ENCODE measurements at regions not wholly inside any gene's neighbourhood (a gene's known extent, or its start where the extent isn't known, plus 50 kb on each side); places are given as distances from the start of the nearest gene placed in this dataset.

DNA sequence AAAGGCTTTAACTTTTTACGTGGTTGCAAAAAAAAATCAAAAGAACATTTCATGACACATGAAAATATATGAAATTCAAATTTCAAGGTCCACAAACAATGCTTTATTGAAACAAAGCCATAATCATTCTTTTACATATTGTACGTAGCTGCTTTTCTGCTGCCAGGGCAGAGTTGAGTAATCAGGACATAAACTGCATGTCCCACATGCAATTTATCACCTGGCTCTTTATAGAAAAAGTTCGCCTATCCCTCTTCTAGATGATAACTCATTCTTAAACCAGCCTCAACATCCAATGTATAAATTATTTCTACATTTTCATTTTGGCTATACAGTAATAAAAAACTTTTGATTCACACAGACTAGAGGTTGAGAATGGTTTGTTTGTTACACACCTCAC, 154.9 kb downstream of the AXIN2 start:
- no peak for DNase-seq (ENCODE audit: low spot score)

DNA sequence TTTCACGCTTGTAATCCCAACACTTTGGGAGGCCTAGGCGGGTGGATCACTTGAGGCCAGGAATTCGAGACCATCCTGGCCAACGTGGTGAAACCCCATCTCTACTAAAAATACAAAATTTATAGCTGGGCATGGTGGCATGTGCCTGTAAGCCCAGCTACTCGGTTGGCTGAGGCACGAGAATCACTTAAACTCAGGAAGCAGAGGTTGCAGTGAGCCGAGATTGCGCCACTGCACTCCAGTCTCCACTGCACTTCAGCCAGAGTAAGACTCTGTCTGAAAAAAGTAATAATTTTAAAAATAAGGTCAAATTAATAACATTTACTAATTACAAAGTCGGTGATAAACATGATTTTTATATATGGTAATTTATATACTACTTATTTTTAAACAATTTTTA, 155.9 kb downstream of the AXIN2 start:
- DNase-seq (ENCODE audit: low spot score) = no peak

DNA sequence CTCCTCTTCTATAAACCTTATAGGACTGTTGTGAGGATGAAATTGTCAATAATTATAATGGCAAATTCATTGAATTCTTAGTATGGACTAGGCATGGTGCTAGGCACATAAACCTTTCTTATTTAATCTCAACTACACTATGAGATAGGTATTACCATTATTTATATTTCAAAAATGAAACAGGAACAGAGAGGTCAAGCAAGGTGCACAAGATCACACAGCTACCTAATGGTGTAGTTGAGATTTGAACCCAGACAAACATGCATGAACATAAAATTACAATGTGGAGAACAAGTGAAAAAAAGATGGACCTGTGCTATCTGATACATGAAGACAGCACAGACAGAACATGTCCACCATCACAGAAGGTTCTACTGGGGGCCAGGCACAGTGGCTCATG, 156.7 kb downstream of the AXIN2 start:
- DNase-seq (ENCODE audit: low spot score) = no peak

DNA sequence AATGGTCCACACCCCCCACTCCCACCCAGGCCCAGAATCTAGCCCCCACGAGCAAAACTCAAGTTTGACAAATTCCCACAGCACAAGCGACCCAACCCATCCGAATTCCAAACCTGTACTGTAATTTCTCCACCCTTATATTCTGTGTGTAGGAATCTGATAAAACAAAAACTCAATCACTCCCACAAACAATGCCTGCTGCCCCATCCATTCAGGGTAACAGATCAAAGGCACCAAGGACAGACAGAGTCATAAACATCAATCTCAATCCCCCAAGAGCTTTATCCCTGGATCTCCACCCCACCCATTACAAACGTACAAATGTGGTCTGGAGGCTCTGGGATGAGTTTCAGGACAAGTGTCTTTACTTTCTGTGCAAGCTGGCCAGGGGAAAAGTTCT, 157.8 kb downstream of the AXIN2 start:
- DNase-seq (ENCODE audit: low spot score) = no peak

DNA sequence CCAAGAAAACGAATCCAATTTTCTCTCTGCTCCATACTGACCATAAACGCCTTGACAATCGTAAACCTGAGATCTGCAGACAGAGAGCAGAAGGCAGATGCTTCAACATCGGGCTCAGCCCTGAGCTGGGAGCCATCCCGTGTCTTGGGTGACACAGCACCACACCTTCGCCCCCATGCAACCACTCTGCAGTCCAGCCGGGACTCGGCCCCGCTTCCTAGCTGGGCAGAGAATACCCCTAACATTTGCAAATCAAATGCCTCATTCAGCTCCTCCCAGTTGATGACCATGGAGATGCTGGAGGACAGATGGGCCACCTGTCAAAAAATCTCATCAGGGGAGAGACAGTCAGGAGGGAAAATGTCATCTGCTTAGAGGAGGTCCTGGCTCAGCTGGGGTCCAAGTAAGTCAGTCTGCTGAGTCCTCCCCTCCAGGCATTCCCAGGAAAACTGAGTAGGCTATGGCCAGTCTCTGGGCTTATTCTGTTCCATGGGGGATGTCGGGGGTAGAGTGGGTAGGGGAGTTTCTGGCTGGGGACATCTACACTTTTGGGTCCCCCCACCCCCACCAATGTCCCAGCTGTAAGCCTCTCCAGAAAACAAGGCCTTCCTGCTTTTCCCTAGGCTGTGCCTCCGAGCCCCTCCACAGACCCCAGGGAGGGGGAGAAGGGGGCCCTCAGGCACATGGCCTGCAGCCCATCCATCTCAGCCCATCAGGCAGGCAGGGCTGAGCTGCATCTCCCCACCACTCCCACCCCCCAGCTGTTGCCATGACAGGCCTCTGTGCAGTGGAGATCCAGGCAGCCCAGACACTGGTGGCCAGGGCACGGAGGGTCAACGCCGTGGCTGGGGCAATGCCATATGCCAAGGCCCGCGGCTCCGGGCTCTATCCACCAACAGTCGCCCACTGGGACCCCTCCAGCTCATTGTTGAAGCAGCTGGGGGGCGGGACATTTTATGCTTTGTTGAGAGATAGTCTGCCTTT, 158.6 kb downstream of the AXIN2 start:
- DNase-seq (ENCODE audit: low spot score) = no peak

DNA sequence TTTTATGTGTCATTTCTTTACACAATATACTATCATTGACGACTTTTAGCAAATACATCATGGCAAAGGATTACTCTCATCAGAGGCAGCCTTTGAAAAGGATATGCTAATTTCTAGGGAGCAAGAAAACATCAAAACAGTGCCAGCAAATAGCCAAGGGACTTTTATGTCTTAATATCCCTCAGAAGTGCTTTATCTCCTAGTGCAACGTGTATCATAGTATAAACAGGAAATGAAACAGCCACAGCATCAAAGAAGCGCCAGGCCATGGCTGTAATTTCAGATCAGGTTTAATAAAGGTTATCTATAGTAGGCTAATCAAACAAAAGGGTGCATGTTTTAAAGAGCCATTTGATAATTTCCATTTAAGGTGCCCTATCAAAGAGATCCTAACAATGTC, 159.9 kb downstream of the AXIN2 start:
- DNase-seq (ENCODE audit: low spot score) = no peak

DNA sequence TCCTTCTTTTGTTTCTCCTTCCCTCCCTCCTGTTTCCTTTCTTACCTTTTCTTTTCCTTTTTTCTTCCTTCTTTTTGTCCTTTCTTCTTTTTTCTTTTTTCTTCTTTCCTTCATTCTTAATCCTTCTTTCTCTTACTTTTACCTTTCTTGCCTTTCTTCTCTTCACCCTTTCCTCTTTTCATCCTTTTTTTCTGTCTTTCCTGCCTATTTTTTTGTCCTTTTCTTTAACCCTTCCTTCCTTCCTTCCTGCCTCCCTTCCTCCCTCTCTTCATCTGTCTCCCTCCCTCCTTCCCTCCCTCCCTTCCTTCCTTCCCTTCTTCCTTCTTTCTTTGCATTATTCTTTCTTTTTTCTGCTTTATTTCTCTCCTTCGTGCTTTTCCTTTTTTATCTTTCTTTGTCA, 160.7 kb downstream of the AXIN2 start:
- DNase-seq (ENCODE audit: low spot score) = no peak

DNA sequence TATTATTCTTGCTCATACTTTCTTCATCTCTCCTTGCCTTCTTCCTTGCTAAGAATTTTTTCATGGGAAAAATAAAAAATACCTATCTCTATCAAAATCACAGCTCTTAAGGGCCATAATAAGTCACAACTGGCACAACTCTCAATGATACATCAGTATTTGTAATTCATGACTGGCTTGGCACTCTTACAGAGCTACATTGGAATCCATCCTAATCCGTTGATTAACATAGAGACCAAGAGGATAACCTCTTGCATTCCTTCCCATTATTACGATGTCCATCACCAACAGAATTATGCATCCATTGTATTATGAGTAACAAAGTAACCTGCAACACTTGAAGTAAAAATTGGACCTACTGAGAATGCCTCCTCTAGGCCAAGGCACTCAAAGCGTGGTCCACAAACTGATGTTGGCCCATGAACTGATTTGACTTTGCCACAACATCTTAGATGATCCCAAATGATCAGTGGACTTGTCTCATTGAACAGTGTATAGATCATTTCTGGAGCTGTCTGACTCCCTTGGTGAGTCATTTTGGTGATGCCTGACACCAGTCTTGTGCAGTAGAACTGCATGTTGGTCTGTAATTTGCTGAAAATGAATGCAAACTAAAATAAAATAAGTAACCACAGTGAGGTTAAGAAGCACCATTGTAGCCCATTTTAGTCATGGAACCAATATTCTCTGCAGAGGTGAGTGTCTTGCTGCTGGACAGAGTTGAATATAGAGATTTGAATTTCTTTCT, 163.2 kb downstream of the AXIN2 start:
- DNase-seq (ENCODE audit: low spot score) = no peak

DNA sequence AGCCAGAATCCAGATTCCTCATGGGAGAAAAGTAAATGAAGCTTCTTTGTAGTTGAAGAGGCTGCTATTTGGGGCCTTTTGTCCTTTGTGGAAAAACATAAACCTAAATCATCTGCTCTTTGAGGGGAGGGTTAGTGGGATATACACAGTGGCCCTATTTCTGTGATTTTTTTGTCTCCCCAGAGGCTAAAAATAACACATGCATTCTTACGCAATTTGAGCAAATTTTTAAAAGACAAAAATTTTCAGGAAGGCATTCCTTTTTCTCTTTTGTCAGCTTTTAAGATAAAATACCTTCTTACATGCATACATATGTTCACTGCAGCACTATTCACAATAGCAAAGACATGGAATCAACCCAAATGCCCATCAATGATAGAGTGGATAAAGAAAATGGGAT, 165.5 kb downstream of the AXIN2 start:
- no peak for DNase-seq (ENCODE audit: low spot score)

DNA sequence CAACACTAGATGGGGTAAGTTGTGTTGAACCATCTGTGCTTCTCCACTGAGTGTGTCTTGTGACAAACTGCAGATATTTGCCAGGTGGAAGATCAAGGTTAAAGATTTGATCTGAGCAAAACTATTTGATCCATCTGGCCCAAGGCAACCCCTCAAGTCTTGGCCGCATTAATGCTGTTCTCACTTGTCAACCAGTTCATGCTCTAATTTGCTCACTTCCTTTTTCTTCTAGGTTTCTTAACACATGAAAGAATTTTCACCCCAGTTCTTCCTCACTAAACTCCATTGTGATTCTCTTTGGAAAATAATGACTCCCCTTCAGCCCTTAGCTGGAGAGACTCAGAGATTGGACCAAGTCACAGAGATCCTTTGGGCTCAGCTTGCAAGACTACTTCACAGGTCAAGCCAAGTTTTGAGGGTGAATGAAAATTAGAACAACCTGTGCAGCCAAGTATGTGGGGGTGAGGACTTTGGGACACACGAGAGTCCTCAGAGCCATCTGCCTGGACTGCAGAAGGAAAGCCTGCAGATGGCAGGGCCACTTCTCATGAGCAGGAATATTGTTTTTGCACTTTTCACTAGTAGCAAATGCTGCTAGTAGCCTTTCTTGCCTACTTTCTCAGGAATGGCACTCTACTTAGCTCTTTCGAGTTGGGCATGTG, 166.5 kb downstream of the AXIN2 start:
- DNase-seq (ENCODE audit: low spot score) = no peak

DNA sequence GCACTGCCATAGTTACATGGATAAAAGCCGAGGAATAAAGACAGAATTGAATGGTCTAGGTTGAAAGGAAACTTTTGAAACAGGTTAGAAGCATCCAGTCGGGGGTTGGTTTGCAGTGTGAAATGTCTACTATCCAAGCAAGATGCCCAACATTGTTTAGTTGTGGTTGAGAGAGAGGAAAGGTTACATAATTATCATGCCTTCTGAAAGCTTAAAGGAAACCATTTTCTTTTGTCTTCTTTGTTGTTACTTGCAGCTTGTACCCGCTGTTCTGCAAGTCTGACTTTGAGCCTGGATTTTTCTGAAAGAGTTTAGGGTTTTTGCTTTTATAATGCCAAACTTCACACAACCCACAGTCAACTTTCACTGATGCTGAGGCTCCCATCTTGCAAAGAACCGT, 167.9 kb downstream of the AXIN2 start:
- DNase-seq (ENCODE audit: low spot score) = no peak

DNA sequence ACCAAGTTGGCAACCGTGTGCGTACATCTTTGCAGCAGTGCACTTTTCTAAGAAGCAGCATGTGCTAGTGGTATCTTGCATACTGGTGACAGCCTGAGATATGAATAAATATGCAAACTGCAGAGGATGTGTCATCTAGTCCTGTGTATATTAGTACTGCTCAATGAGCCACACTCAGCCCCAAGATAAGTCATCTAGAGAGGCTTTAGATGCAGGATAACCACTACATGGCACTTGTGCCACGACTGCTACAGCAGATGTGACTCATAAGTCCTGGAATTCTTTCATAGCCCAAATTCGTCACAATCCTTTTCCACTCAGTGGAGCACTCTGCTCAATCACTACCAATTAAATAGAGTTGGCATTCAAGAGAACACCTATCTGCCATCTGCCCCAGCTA, 171.5 kb downstream of the AXIN2 start:
- no peak for DNase-seq (ENCODE audit: low spot score)

DNA sequence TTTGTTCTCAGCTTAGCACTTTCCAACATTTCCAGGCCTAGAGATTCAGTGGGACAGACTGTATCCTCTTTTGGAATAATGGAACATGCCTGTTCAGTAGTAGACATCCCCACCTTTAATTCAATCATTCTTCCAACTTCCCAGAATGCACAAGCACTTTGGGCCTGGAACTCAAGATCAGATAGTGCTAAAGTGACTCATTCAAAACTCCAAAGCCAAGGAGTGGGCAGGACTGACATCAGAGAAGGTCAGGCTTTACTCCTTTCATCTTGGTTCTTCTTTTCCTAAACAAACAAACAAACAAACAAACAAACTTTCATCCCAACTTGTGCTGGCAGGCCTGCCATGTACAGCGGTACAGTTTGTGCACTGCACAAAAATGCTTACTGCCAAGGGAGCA, 172.0 kb downstream of the AXIN2 start:
- no peak for DNase-seq (ENCODE audit: low spot score)

DNA sequence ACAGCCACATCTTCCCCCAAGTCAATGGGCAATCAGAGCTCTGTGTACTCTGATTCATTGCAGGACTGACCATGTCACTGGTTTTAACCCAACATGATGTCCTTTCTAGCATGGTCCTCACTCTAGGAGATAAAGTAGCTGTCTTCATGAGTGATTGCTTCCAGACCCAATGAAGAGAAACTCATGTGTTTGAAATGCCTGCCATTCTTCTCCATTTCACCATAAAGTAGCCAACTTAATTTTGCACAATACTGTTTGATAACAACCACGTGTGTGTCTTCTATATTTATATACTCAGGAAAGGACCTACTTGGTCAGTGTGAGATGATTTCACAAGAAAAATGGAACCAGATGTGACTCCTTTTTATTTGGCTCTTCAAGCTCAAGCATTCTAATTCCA, 172.5 kb downstream of the AXIN2 start:
- no peak for DNase-seq (ENCODE audit: low spot score)

DNA sequence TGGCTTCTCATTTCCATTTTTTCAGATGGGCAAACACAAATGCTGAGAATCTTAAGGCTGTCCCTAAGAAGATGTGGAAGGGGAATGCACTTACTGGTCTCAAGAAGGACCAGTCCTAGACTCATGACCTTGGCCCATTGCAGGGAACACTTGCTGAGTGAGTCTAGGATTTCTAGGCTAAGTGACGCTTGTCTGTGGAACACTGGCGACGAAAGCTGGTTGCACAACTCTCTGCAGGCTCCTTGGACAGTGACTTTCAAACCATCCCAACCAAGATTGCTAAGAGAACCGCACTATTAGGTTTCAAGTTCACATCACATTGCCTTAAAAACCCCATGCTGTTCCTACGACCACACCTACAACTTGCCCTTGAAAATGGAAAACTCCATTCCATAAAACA, 174.1 kb downstream of the AXIN2 start:
- no peak for DNase-seq (ENCODE audit: low spot score)

DNA sequence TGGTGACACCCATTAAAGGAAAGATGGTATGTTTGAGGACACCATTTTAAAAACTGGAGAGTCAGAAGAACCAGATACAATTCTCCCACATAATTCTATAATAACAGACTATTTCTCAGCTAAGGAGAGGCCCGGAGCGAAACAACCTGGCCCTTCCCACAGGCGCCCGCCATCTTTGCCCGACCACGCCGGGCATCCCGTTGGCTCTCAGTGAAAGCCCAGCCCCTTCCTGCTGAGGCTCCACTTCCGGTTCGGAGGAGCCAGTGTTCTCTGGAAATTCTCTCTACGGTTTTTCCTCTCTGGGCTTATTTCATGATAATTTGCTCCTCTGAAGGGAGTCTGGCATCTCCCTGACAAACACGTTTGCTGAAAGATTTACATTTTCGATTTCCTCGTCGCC, 175.7 kb downstream of the AXIN2 start:
- no peak for DNase-seq (ENCODE audit: low spot score)

DNA sequence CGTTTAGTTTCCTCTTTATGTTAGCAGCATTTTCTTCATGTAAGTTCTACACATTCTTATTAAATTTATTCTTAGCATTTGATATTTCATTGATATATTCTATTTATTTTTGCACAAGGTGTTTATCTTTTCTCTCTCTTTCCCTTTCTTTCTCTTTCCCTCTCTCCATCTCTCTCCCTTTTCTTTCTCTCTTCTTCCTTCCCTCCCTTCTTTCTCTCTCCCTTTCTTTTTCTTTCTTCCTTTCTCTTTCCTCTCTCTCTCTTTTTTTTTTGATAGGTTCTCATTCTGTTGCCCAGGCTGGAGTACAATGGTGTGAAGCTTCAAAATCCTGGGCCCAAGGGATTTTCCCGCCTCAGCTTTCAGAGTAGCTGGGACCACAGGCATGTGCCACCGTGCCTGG, 176.4 kb downstream of the AXIN2 start:
- no peak for DNase-seq (ENCODE audit: low spot score)

DNA sequence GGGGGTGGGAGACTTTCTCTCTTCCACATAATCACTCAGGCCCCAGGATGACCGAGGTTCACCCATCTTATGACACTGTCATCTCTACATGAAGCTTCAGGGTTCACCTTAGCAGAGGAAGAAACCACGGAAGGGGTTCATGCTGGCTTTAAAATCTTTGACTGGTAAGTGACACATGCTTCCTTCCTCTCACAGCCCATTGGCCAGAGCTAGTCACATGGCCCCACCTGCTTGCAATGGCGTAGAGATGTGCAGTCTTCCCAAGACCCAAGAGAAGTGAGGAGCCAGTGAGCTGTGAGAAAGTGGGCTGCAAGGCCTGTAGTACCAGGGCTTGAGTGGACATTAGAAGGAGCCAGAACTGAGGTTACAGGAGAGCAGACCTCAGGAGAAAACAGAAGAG, 180.3 kb downstream of the AXIN2 start:
- DNase-seq (ENCODE audit: low spot score) = no peak

DNA sequence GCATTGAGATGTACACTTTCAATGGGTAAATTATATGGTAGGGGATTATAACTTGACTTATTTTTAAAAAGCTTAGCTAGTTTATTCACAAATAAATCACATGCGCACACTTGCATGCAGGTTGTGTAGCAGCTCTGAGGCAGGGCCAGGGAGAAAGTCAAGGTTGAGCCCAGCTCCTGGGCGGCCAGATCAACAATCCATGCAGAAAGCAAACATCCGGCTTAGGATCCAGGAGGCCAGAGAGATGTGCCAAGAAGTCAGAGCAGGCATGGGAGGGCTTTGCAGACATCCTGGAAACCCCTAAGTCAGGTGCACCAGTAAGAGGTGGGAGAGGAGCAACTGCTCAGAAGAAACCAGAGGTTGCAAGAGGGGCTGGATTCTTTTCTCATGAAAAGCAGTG, 186.5 kb downstream of the AXIN2 start:
- no peak for DNase-seq (ENCODE audit: low spot score)

DNA sequence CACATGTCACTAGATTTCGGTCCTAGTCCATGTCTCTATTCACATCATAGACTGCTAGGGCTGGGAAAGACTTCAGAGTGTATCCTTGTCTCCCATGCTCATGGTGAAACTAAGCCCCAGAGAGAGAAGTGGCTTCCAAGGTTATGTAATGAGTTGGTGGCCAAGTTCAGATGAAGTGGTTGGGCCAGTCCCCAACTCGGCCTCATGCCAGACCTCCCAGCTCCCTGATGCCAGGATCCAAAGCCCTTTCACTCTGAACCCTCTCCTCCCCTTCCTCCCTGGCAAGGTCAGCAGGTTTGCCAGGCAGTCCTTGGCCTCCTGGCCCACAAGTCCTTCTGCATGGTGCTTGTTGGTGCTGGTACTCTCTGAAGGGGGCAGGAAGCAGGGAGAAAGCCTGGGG, 189.7 kb downstream of the AXIN2 start:
- no peak for DNase-seq (ENCODE audit: low spot score)

DNA sequence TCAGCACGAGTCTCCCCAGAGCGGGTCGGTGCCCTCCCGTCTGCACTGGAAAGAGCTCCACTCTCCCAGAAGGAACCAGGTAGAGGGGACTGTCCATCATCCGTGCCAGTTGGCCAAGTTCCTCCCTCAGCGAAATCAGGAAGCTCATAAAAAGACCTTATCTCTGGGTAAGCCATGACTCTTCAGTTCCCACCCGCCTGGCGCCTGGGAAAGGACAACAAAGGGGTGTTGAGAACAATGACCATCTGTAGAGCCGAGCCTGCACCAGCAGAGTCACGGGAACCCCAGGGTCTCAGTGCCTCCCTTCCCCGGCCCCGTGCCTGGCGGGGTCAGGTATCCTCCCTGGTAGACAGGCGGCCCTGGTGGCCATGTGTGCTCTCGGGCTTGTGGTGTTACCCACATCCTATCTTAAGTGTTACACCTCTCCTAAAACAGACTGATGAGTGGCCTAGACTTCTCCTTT, 190.7 kb downstream of the AXIN2 start:
- DNase-seq (ENCODE audit: low spot score) = no peak

DNA sequence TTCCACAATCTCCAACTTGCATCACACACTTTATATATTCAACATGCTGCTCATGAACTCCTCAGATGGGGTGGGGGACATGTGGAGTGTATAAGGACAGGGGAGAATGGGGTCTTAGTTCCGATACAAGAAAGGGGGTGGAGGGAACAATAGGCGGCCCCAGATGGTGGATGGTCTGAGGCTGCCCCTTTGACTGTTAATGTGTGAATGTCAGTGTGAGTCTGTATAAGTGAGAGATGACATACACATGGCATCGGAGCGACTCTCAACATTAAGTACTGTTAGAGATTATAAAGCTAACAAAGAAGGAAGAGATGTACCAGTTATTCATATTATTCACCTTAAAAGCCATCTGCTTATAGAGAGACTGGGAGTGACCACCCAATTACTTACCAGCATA, 193.1 kb downstream of the AXIN2 start:
- no peak for DNase-seq (ENCODE audit: low spot score)

All from mesenteric fat pad (tissue), 1 donor.